Esophagus muscularis mucosa (tissue), 3 donors: ENCODE measurements at regions not wholly inside any gene's neighbourhood (a gene's known extent, or its start where the extent isn't known, plus 50 kb on each side); places are given as distances from the start of the nearest gene placed in this dataset.

Experiments
- POLR2A ChIP-seq: fragments of 450-650 bp; IDR thresholded peaks from one replicate; pipeline ENCODE4 v1.6.1; 2017; ENCODE audit warnings: antibody characterized with exemption, moderate library complexity, mild to moderate bottlenecking, low read depth
- TF ChIP-seq, protein P1 (sequence below), 3 experiments: fragments of 200-600 bp in 2 of 3; fragments of 450-650 bp in 1 of 3; sonication (generic) in 2 of 3; IDR thresholded peaks; one replicate each; pipeline ENCODE4 v1.5.1; 2017 to 2019; ENCODE audit warnings: antibody characterized with exemption in 3 of 3, mild to moderate bottlenecking in 2 of 3, moderate library complexity in 1 of 3

GRCh38 chr6:7664003-7664402 is 61.9 kb upstream of the BMP6 start:
- TF ChIP-seq, protein P1, sequence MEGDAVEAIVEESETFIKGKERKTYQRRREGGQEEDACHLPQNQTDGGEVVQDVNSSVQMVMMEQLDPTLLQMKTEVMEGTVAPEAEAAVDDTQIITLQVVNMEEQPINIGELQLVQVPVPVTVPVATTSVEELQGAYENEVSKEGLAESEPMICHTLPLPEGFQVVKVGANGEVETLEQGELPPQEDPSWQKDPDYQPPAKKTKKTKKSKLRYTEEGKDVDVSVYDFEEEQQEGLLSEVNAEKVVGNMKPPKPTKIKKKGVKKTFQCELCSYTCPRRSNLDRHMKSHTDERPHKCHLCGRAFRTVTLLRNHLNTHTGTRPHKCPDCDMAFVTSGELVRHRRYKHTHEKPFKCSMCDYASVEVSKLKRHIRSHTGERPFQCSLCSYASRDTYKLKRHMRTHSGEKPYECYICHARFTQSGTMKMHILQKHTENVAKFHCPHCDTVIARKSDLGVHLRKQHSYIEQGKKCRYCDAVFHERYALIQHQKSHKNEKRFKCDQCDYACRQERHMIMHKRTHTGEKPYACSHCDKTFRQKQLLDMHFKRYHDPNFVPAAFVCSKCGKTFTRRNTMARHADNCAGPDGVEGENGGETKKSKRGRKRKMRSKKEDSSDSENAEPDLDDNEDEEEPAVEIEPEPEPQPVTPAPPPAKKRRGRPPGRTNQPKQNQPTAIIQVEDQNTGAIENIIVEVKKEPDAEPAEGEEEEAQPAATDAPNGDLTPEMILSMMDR (IDR thresholded peaks at IDR 0.05) = no peak
- TF ChIP-seq POLR2A = no peak
